Gastroesophageal sphincter (tissue), 3 donors: ENCODE measurements at regions not wholly inside any gene's neighbourhood (a gene's known extent, or its start where the extent isn't known, plus 50 kb on each side); places are given as distances from the start of the nearest gene placed in this dataset.

Experiments used
- EP300 ChIP-seq: sonication (generic); formaldehyde crosslinking; IDR thresholded peaks from one replicate; pipeline ENCODE4 v1.6.1; 2017; ENCODE audit warnings: antibody characterized with exemption, mild to moderate bottlenecking
- POLR2A ChIP-seq, 2 donors: fragments of 450-650 bp; IDR thresholded peaks; one replicate each; pipeline ENCODE4 v1.6.1; 2017; ENCODE audit warnings: antibody characterized with exemption in 2 of 2, mild to moderate bottlenecking in 2 of 2, moderate library complexity in 1 of 2
- POLR2AphosphoS5 ChIP-seq: sonication (generic); formaldehyde crosslinking; IDR thresholded peaks from one replicate; pipeline ENCODE4 v1.6.1; 2017; ENCODE audit warnings: antibody characterized with exemption
- TF ChIP-seq, protein P1 (sequence below), 4 experiments: fragments of 200-600 bp in 2 of 4; fragments of 450-650 bp in 2 of 4; sonication (generic) in 1 of 4; IDR thresholded peaks; one replicate each; pipeline ENCODE4 v1.5.1; 2017 to 2019; ENCODE audit warnings: antibody characterized with exemption in 4 of 4, mild to moderate bottlenecking in 2 of 4, moderate library complexity in 2 of 4

- TF ChIP-seq, protein P1, sequence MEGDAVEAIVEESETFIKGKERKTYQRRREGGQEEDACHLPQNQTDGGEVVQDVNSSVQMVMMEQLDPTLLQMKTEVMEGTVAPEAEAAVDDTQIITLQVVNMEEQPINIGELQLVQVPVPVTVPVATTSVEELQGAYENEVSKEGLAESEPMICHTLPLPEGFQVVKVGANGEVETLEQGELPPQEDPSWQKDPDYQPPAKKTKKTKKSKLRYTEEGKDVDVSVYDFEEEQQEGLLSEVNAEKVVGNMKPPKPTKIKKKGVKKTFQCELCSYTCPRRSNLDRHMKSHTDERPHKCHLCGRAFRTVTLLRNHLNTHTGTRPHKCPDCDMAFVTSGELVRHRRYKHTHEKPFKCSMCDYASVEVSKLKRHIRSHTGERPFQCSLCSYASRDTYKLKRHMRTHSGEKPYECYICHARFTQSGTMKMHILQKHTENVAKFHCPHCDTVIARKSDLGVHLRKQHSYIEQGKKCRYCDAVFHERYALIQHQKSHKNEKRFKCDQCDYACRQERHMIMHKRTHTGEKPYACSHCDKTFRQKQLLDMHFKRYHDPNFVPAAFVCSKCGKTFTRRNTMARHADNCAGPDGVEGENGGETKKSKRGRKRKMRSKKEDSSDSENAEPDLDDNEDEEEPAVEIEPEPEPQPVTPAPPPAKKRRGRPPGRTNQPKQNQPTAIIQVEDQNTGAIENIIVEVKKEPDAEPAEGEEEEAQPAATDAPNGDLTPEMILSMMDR (IDR thresholded peaks at IDR 0.05): no peak
- no peak for TF ChIP-seq POLR2AphosphoS5
- no peak for TF ChIP-seq POLR2A (IDR thresholded peaks at IDR 0.05)
- TF ChIP-seq EP300: no peak
Measured at GRCh38 chr20:47960769-47961541, 175.7 kb upstream of the SULF2 start.
